HG02763 (cell line): ENCODE measurements at regions not wholly inside any gene's neighbourhood (a gene's known extent, or its start where the extent isn't known, plus 50 kb on each side); places are given as distances from the start of the nearest gene placed in this dataset.
"Not testable (repeated sequence)": the region's sequence is repeated elsewhere in the genome, so short reads cannot be mapped to it uniquely, and the experiment has no call there.

Experiments used
- ATAC-seq: cut with Tn5 transposase; IDR thresholded peaks from one replicate; pipeline ENCODE4 v1.9.1; 2021; ENCODE audit warnings: mild to moderate bottlenecking, moderate library complexity; ENCODE audit not compliant: unreplicated experiment

- ATAC-seq = no peak
Measured at GRCh38 chr16:73427164-73427563, 379.2 kb upstream of the ZFHX3 start.

- no peak for ATAC-seq
Measured at GRCh38 chr16:73426433-73427160, 378.7 kb upstream of the ZFHX3 start.

GRCh38 chr16:73420676-73421075 is 372.7 kb upstream of the ZFHX3 start:
- ATAC-seq = no peak

GRCh38 chr16:73420244-73420643 is 372.3 kb upstream of the ZFHX3 start:
- ATAC-seq = no peak

- no peak for ATAC-seq
Measured at GRCh38 chr16:73418691-73419090, 370.8 kb upstream of the ZFHX3 start.

GRCh38 chr16:73418051-73418450 is 370.1 kb upstream of the ZFHX3 start:
- no peak for ATAC-seq

- no peak for ATAC-seq
Measured at GRCh38 chr16:73415286-73415685, 367.4 kb upstream of the ZFHX3 start.

GRCh38 chr16:73414638-73415037 is 366.7 kb upstream of the ZFHX3 start:
- no peak for ATAC-seq

GRCh38 chr16:73413830-73414190 is 365.9 kb upstream of the ZFHX3 start:
- no peak for ATAC-seq

GRCh38 chr16:73413091-73413829 is 365.3 kb upstream of the ZFHX3 start:
- no peak for ATAC-seq

- ATAC-seq = no peak
Measured at GRCh38 chr16:73412416-73412815, 364.5 kb upstream of the ZFHX3 start.

- no peak for ATAC-seq
Measured at GRCh38 chr16:73408716-73409115, 360.8 kb upstream of the ZFHX3 start.

- ATAC-seq = no peak
Measured at GRCh38 chr16:73408311-73408710, 360.4 kb upstream of the ZFHX3 start.

GRCh38 chr16:73405851-73406250 is 357.9 kb upstream of the ZFHX3 start:
- ATAC-seq = no peak

GRCh38 chr16:73404001-73404400 is 356.1 kb upstream of the ZFHX3 start:
- no peak for ATAC-seq

GRCh38 chr16:73403291-73403690 is 355.4 kb upstream of the ZFHX3 start:
- no peak for ATAC-seq

- ATAC-seq = no peak
Measured at GRCh38 chr16:73400951-73401350, 353.0 kb upstream of the ZFHX3 start.

GRCh38 chr16:73399997-73400396 is 352.1 kb upstream of the ZFHX3 start:
- ATAC-seq = no peak

- no peak for ATAC-seq
Measured at GRCh38 chr16:73399486-73399885, 351.6 kb upstream of the ZFHX3 start.

- ATAC-seq = not testable (repeated sequence)
Measured at GRCh38 chr16:73398604-73399003, 350.7 kb upstream of the ZFHX3 start.

- no peak for ATAC-seq
Measured at GRCh38 chr16:73396556-73396955, 348.6 kb upstream of the ZFHX3 start.

GRCh38 chr16:73390936-73391335 is 343.0 kb upstream of the ZFHX3 start:
- ATAC-seq = no peak

- no peak for ATAC-seq
Measured at GRCh38 chr16:73390491-73390890, 342.6 kb upstream of the ZFHX3 start.
